SK-N-SH treated with all-trans-retinoic acid at 6 μM for 48 hours (cell line): ENCODE measurements at regions not wholly inside any gene's neighbourhood (a gene's known extent, or its start where the extent isn't known, plus 50 kb on each side); places are given as distances from the start of the nearest gene placed in this dataset.

Source experiments
- ATAC-seq: fragments of 200-7000 bp; cut with Tn5 transposase; 3 replicates; pipeline ENCODE4 v1.9.1; 2020; ENCODE audit warnings: mild to moderate bottlenecking, moderate library complexity
- ARNTL ChIP-seq: fragments of 450-650 bp; formaldehyde crosslinking; IDR thresholded peaks from 2 replicates; pipeline ENCODE4 v1.5.0; 2020; ENCODE audit warnings: low read depth, mild to moderate bottlenecking, moderate library complexity, borderline replicate concordance
- CSDC2 ChIP-seq: fragments of 250-450 bp; sonication (Bioruptor Pico); IDR thresholded peaks from 2 replicates; pipeline ENCODE4 v1.5.0; 2020; ENCODE audit warnings: mild to moderate bottlenecking, moderate library complexity
- ESRRG ChIP-seq: fragments of 250-450 bp; sonication (Bioruptor Pico); IDR thresholded peaks from 2 replicates; pipeline ENCODE4 v1.6.1; 2021; ENCODE audit warnings: mild to moderate bottlenecking
- GLIS3 ChIP-seq: fragments of 250-450 bp; sonication (Bioruptor Pico); IDR thresholded peaks from 2 replicates; pipeline ENCODE4 v1.5.0; 2020; ENCODE audit warnings: mild to moderate bottlenecking, moderate library complexity
- OSR1 ChIP-seq: fragments of 250-450 bp; sonication (Bioruptor Pico); IDR thresholded peaks from 2 replicates; pipeline ENCODE4 v1.8.0; 2022; ENCODE audit warnings: moderate library complexity, mild to moderate bottlenecking, inconsistent platforms
- PATZ1 ChIP-seq: fragments of 250-450 bp; sonication (Bioruptor Pico); IDR thresholded peaks from 2 replicates; pipeline ENCODE4 v1.8.0; 2020; ENCODE audit warnings: mild to moderate bottlenecking, moderate library complexity, borderline replicate concordance
- PPARA ChIP-seq: fragments of 250-450 bp; sonication (Bioruptor Pico); IDR thresholded peaks from 2 replicates; pipeline ENCODE4 v1.5.0; 2020; ENCODE audit warnings: mild to moderate bottlenecking, borderline replicate concordance
- TCF4 ChIP-seq: fragments of 250-450 bp; sonication (Bioruptor Pico); IDR thresholded peaks from 2 replicates; pipeline ENCODE4 v1.8.0; 2021; ENCODE audit warnings: mild to moderate bottlenecking, moderate library complexity, borderline replicate concordance
- TOX ChIP-seq: fragments of 250-450 bp; sonication (Bioruptor Pico); IDR thresholded peaks from 2 replicates; pipeline ENCODE4 v1.8.0; 2021; ENCODE audit warnings: mild to moderate bottlenecking, moderate library complexity, borderline replicate concordance
- TSHZ2 ChIP-seq: fragments of 250-450 bp; sonication (Bioruptor Pico); IDR thresholded peaks from 2 replicates; pipeline ENCODE4 v1.5.0; 2020; ENCODE audit warnings: mild to moderate bottlenecking, moderate library complexity
- ZC3H10 ChIP-seq: fragments of 250-450 bp; sonication (Bioruptor Pico); IDR thresholded peaks from 2 replicates; pipeline ENCODE4 v1.5.1; 2021; ENCODE audit warnings: mild to moderate bottlenecking, moderate library complexity
- ZFP30 ChIP-seq: fragments of 450-650 bp; formaldehyde crosslinking; IDR thresholded peaks from 2 replicates; pipeline ENCODE4 v1.5.0; 2022; ENCODE audit warnings: mild to moderate bottlenecking, moderate library complexity
- ZNF565 ChIP-seq: fragments of 450-650 bp; formaldehyde crosslinking; conservative IDR thresholded peaks from 2 replicates; pipeline ENCODE4 v1.5.0; 2020; ENCODE audit warnings: low read depth, mild to moderate bottlenecking, moderate library complexity
- ZNF8 ChIP-seq: fragments of 450-650 bp; formaldehyde crosslinking; IDR thresholded peaks from 2 replicates; pipeline ENCODE4 v1.5.0; 2020; ENCODE audit warnings: mild to moderate bottlenecking, moderate library complexity
- TF ChIP-seq, protein P1 (sequence below): fragments of 250-450 bp; sonication (Bioruptor Pico); IDR thresholded peaks from 2 replicates; pipeline ENCODE4 v1.5.1; 2021; ENCODE audit warnings: mild to moderate bottlenecking, moderate library complexity
- TF ChIP-seq, protein P2 (sequence below): fragments of 250-450 bp; sonication (Bioruptor Pico); IDR thresholded peaks from 2 replicates; pipeline ENCODE4 v1.8.0; 2021; ENCODE audit warnings: low read depth, mild to moderate bottlenecking, moderate library complexity, borderline replicate concordance

- TF ChIP-seq PATZ1 (CRISPR knock-in tag), result no peak
- TF ChIP-seq, all 23 proteins: peak for 0
These were observed 473.3 kb upstream of the PLXNA2 start (continued) for GRCh38 chr1:208717525-208717924.

- TF ChIP-seq GLIS3 (CRISPR knock-in tag), result no peak
- TF ChIP-seq OSR1 (CRISPR knock-in tag), result peak; percentile 40; the same call in 1 of the 2 replicates
- TF ChIP-seq, protein P1, sequence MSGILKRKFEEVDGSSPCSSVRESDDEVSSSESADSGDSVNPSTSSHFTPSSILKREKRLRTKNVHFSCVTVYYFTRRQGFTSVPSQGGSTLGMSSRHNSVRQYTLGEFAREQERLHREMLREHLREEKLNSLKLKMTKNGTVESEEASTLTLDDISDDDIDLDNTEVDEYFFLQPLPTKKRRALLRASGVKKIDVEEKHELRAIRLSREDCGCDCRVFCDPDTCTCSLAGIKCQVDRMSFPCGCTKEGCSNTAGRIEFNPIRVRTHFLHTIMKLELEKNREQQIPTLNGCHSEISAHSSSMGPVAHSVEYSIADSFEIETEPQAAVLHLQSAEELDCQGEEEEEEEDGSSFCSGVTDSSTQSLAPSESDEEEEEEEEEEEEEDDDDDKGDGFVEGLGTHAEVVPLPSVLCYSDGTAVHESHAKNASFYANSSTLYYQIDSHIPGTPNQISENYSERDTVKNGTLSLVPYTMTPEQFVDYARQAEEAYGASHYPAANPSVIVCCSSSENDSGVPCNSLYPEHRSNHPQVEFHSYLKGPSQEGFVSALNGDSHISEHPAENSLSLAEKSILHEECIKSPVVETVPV, result no peak
- ATAC-seq, result no peak
These were observed 478.4 kb upstream of the PLXNA2 start for GRCh38 chr1:208722592-208722991.

DNA sequence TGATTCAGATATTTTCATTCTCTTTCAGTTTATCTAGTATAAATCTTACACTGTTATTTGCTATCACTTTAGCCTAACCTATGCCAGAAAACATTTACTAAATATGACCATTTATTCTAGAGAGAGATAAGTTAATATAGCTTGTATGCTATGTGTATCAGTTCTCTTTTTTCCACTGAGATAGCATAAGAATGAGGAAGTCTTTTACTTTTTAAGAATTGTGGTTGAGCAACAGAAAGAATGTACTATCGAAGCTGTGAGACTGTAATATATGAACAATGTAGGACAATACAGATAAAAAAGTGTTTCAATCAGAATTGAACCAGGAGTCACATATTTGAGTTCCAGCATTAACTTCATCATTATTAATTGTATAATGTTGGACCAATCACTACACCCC lies 479.9 kb upstream of the PLXNA2 start:
- ATAC-seq, result no peak
- TF ChIP-seq ARNTL (no peak), ZNF8 (CRISPR knock-in tag) (no peak), ZNF565 (CRISPR knock-in tag) (no peak), TOX (CRISPR knock-in tag) (no peak)

GRCh38 chr1:208728815-208729214 lies 484.6 kb upstream of the PLXNA2 start:
- ATAC-seq, result no peak
- TF ChIP-seq CSDC2 (CRISPR knock-in tag) (no peak), ESRRG (CRISPR knock-in tag) (no peak)

DNA sequence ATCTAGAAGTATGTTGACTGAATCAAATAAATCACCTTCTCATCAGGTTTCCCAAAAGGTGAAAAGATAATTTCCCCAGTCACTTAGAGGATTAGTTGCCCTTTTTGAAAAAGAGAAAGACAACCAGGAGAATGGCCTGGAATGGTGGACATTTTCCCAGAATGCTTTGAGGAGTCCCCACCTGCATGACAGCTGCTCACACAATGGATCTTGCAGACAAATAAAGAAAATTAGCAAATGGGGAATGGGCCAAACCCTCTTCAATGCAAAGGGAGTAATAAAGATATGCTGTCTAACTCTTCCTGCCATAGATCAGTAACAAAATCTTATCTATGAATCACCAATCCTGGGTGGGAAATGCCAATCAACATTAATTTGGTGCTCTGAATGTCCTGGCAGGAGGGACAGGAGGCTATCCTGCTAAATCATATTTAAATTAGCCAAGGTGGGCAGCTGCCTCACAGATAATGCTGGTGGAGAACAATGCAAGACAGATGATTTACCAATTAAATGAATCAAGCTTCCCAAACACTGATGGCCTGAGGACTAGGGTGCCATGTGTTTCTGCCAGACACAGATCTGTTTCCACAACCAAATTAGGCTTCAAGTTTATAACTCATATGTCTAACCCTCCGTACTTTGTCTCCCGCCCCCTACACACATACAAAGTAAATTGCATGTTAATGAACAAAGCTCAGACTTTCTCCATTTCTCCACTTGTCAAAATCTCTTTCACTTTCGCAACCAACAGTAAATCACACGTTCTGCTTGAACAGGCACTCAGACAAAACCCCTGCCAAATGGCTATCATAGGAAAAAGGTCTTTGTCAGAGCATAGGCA lies 488.0 kb upstream of the PLXNA2 start:
- TF ChIP-seq ZC3H10 (CRISPR knock-in tag) (peak; percentile 38; the same call in 1 of the 2 replicates), TSHZ2 (CRISPR knock-in tag) (peak; percentile 94), ARNTL (0 out of 2 replicates have a peak, but pooled peaks have one; percentile 52), OSR1 (CRISPR knock-in tag) (no peak), TCF4 (peak; percentile 99), TOX (CRISPR knock-in tag) (peak; percentile 53; the same call in 1 of the 2 replicates)
- TF ChIP-seq, protein P2, sequence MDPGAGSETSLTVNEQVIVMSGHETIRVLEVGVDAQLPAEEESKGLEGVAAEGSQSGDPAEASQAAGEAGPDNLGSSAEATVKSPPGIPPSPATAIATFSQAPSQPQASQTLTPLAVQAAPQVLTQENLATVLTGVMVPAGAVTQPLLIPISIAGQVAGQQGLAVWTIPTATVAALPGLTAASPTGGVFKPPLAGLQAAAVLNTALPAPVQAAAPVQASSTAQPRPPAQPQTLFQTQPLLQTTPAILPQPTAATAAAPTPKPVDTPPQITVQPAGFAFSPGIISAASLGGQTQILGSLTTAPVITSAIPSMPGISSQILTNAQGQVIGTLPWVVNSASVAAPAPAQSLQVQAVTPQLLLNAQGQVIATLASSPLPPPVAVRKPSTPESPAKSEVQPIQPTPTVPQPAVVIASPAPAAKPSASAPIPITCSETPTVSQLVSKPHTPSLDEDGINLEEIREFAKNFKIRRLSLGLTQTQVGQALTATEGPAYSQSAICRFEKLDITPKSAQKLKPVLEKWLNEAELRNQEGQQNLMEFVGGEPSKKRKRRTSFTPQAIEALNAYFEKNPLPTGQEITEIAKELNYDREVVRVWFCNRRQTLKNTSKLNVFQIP (CRISPR knock-in tag), result no peak
- ATAC-seq, result peak; percentile 81

DNA sequence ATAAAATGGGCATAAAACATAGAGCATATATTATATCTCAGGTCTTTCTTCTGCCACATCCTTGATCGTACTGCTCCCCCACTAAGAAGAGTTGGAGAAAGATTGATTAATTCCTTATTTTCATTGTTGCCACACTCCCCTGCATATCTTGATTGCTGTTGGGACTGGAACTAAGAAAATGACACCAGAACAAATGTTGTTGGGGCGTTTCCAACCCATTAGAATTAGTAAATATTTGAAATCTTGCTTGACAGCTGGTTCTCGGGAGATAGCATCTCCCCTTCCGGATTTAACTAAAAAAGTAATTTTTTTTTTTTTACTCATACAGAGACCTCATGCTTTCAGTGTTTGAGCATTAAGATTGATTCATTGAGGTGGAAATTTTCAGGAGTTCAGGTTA lies 493.0 kb upstream of the PLXNA2 start:
- no peak for ATAC-seq
- TF ChIP-seq, protein P1, result no peak
- TF ChIP-seq PPARA (CRISPR knock-in tag) (no peak), TSHZ2 (CRISPR knock-in tag) (no peak), PATZ1 (CRISPR knock-in tag) (no peak), ZNF565 (CRISPR knock-in tag) (no peak), ARNTL (no peak), ZFP30 (CRISPR knock-in tag) (no peak)
